CD4-positive, alpha-beta T cell (primary cell): ENCODE measurements at regions not wholly inside any gene's neighbourhood (a gene's known extent, or its start where the extent isn't known, plus 50 kb on each side); places are given as distances from the start of the nearest gene placed in this dataset.
"Not testable (repeated sequence)": the region's sequence is repeated elsewhere in the genome, so short reads cannot be mapped to it uniquely, and the experiment has no call there.

Experiments
- ATAC-seq: fragments of 200-7000 bp; cut with Tn5 transposase; one replicate; pipeline ENCODE4 v1.10.0; 2022; ENCODE audit warnings: mild to moderate bottlenecking; ENCODE audit not compliant: poor library complexity
- CTCF ChIA-PET: fragments of 350-600 bp; sonication (Branson Sonifier 250); formaldehyde crosslinking; loops from one replicate; lab custom pipeline; 2021; ENCODE audit warnings: antibody characterized with exemption, inconsistent platforms; lab: Charles Lee
- POLR2A ChIA-PET: fragments of 350-600 bp; sonication (Branson Sonifier 250); formaldehyde crosslinking; loops from one replicate; lab custom pipeline; 2021; ENCODE audit warnings: antibody characterized with exemption, inconsistent platforms; lab: Charles Lee
- DNase-seq, 14 experiments: peaks; one replicate each; pipeline ENCODE4 v3.0.0-alpha.2; 2013 to 2020; ENCODE audit warnings: mixed read lengths in 2 of 14
- H3K27ac ChIP-seq, 2 donors: one replicate each; pipeline versions ENCODE4 v1.5.1 to v1.7.0; 2013; ENCODE audit warnings: low read length in 2 of 2, low read depth in 1 of 2, mild to moderate bottlenecking in 1 of 2
- H3K27me3 ChIP-seq, 2 experiments: 1 replicate in 1 of 2; 2 replicates in 1 of 2; pipeline versions ENCODE4 v1.6.1 to v1.7.0; 2013; ENCODE audit warnings: low read length in 2 of 2, control low read depth in 1 of 2, mild to moderate bottlenecking in 1 of 2, moderate library complexity in 1 of 2; ENCODE audit not compliant: insufficient read depth in 2 of 2, control insufficient read depth in 1 of 2
- H3K36me3 ChIP-seq: one replicate; pipeline ENCODE4 v1.6.1; 2013; ENCODE audit warnings: low read length, control low read depth; ENCODE audit not compliant: insufficient read depth
- H3K4me1 ChIP-seq: one replicate; pipeline ENCODE4 v1.6.1; 2013; ENCODE audit warnings: low read length, control low read depth; ENCODE audit not compliant: insufficient read depth
- H3K4me3 ChIP-seq: one replicate; pipeline ENCODE4 v1.5.1; 2013; ENCODE audit warnings: mild to moderate bottlenecking, low read length, moderate library complexity
- H3K9me3 ChIP-seq, 2 experiments: 1 replicate in 1 of 2; 2 replicates in 1 of 2; pipeline versions ENCODE4 v1.6.1 to v1.7.0; 2013; ENCODE audit warnings: low read length in 2 of 2, mild to moderate bottlenecking in 2 of 2, control low read depth in 1 of 2, moderate library complexity in 1 of 2; ENCODE audit not compliant: control insufficient read depth in 1 of 2, insufficient read depth in 1 of 2
- H3K27ac Mint-ChIP-seq: one replicate; pipeline ENCODE4 v1.8.0; 2020; ENCODE audit warnings: mixed read lengths
- H3K27me3 Mint-ChIP-seq: one replicate; pipeline ENCODE4 v1.8.0; 2021; ENCODE audit warnings: mixed read lengths
- H3K36me3 Mint-ChIP-seq: one replicate; pipeline ENCODE4 v1.8.0; 2021; ENCODE audit warnings: low read depth, mixed read lengths
- H3K4me1 Mint-ChIP-seq: one replicate; pipeline ENCODE4 v1.8.0; 2021; ENCODE audit warnings: low read depth, mixed read lengths
- H3K4me3 Mint-ChIP-seq: one replicate; pipeline ENCODE4 v1.8.0; 2020; ENCODE audit warnings: mild to moderate bottlenecking, mixed read lengths
- H3K9me3 Mint-ChIP-seq: one replicate; pipeline ENCODE4 v1.8.0; 2020; ENCODE audit warnings: mixed read lengths
- intact Hi-C, 2 experiments: fragments of 100-400 bp; cut with DNase I in 1 of 2; cut with micrococcal nuclease in 1 of 2; formaldehyde crosslinking; loops; one replicate each; pipeline versions ENCODE4 v1.15.1 to v1.9.0; 2023 to 2025; cut with DNase I, micrococcal nuclease
- TF ChIP-seq, protein P1 (sequence below): fragments of 200-600 bp; IDR thresholded peaks from one replicate; pipeline ENCODE4 v1.8.0; 2022; ENCODE audit warnings: antibody characterized with exemption, mild to moderate bottlenecking

DNA sequence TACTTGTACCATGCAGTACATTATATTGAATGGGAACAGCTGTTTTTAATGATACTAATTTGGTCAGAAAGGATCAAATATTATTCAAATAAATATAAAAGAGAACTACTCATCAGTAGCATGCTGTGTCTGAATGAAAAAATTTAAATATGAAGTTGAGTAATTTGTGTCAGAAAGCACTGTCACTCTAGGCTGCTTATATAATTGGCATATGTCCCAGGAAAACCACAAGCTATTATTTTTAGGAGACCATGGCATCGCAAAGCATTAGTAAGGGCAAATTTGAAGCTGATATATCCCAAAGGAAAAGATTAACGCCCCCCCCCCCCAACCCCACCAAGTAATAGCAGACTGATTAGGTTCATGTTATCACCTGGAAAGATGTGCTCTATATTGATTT, 388.5 kb upstream of the SPANXN4 start:
- H3K9me3 Mint-ChIP-seq: peaks cover 2% of the 10 kb centered on the region

DNA sequence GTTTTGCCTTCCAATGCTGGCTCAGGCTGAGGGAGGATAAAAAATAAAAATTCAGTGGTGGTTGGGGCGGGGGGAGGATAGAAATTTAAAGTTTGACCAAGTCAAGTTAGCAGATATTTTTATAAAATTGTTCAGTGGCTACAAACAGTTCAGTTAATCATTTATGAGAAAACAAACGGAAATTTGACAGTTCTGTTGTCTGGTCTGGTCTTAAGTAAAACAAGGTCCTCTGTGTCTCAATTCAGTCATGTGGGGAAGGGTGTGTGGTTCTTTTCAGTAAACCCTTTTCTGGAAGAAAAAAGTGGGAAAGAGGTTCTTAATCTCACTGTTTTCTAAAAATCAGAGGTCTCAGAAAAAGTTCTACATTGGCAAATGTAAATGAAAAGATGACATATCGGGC, 409.1 kb upstream of the SPANXN4 start:
- ATAC-seq: no peak
- Mint-ChIP-seq H3K4me3 (no peak overlapping the region), H3K36me3 (no peaks in the 10 kb centered on the region), H3K4me1 (no peaks in the 10 kb centered on the region), H3K9me3 (peaks cover 5% of the 10 kb centered on the region), H3K27ac (no peak overlapping the region), H3K27me3 (no peaks in the 10 kb centered on the region)
- Histone ChIP-seq H3K4me1 (no peaks in the 10 kb centered on the region), H3K27me3 (no peaks in the 10 kb centered on the region), H3K4me3 (no peak overlapping the region), H3K27ac (no peak overlapping the region), H3K36me3 (no peaks in the 10 kb centered on the region), H3K9me3 (no peaks in the 10 kb centered on the region)
- TF ChIP-seq, protein P1, sequence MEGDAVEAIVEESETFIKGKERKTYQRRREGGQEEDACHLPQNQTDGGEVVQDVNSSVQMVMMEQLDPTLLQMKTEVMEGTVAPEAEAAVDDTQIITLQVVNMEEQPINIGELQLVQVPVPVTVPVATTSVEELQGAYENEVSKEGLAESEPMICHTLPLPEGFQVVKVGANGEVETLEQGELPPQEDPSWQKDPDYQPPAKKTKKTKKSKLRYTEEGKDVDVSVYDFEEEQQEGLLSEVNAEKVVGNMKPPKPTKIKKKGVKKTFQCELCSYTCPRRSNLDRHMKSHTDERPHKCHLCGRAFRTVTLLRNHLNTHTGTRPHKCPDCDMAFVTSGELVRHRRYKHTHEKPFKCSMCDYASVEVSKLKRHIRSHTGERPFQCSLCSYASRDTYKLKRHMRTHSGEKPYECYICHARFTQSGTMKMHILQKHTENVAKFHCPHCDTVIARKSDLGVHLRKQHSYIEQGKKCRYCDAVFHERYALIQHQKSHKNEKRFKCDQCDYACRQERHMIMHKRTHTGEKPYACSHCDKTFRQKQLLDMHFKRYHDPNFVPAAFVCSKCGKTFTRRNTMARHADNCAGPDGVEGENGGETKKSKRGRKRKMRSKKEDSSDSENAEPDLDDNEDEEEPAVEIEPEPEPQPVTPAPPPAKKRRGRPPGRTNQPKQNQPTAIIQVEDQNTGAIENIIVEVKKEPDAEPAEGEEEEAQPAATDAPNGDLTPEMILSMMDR: no peak
- CTCF ChIA-PET: no interaction called here
- POLR2A ChIA-PET: no interaction called here
- no peak for DNase-seq
- intact Hi-C loops: no loop called here

More for the DNA sequence above, 388.5 kb upstream of the SPANXN4 start:
- no peaks in the 10 kb centered on the region for H3K36me3 ChIP-seq
- H3K9me3 ChIP-seq: peaks cover 0 to 3% of the 10 kb centered on the region in 2 experiments
- H3K27me3 Mint-ChIP-seq: no peaks in the 10 kb centered on the region
- H3K4me1 ChIP-seq: no peaks in the 10 kb centered on the region
- TF ChIP-seq, protein P1: no peak
- H3K27ac ChIP-seq: no peak overlapping the region
- ATAC-seq (no peak), DNase-seq (no peak)
- H3K4me3 ChIP-seq: no peak overlapping the region
- H3K4me1 Mint-ChIP-seq: no peaks in the 10 kb centered on the region
- H3K27ac Mint-ChIP-seq: no peak overlapping the region
- intact Hi-C loops: no loop called here
- POLR2A ChIA-PET: no interaction called here
- H3K4me3 Mint-ChIP-seq: no peak overlapping the region
- no peaks in the 10 kb centered on the region for H3K27me3 ChIP-seq
- H3K36me3 Mint-ChIP-seq: no peaks in the 10 kb centered on the region
- CTCF ChIA-PET: no interaction called here

DNA sequence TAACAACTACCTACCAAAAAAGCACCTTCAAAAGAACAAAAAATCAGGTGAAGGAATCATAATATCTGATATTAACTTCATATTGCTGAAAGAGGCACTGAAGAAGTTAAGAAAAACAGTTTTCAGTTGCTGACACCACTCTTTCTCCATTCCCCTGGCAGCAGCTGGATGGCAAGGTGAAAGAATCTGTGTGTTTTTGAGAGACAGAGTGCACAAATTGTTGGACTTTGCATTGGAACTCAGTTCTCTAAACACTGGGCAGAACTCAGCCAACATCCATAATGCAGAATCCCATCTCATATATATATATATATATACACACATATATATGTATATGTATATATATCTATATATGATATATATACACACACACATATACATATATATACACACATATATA, 408.3 kb upstream of the MAGEC2 start:
- no peaks in the 10 kb centered on the region for H3K36me3 ChIP-seq
- H3K4me1 ChIP-seq: no peaks in the 10 kb centered on the region
- H3K4me3 ChIP-seq: no peak overlapping the region
- ChIA-PET POLR2A (no interaction called here), CTCF (no interaction called here)
- H3K4me1 Mint-ChIP-seq: no peaks in the 10 kb centered on the region
- DNase-seq (no peak), ATAC-seq (no peak)
- no peak overlapping the region for H3K4me3 Mint-ChIP-seq
- no peak overlapping the region for H3K27ac ChIP-seq
- H3K27me3 ChIP-seq: no peaks in the 10 kb centered on the region
- intact Hi-C loops: no loop called here
- no peaks in the 10 kb centered on the region for H3K27me3 Mint-ChIP-seq
- TF ChIP-seq, protein P1: no peak
- peaks cover 3% of the 10 kb centered on the region for H3K9me3 Mint-ChIP-seq
- H3K36me3 Mint-ChIP-seq: no peaks in the 10 kb centered on the region
- no peak overlapping the region for H3K27ac Mint-ChIP-seq
- H3K9me3 ChIP-seq: no peaks in the 10 kb centered on the region

DNA sequence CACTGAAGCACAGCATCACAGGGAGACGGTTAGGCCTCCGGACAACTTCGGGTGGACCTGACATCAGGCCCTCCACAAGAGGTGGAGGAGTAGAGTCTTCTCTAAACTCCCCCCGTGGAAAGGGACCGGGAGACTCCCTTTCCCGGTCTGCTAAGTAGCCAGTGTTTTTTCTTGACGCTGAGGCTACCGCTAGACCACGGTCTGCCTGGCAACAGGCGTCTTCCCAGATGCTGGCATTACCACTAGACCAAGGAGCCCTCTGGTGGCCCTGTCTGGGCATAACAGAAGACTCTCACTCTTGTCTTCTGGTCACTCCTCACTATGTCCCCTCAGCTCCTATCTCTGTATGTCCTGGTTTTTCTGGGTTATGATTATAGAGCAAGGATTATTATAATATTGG, 401.5 kb upstream of the MAGEC2 start:
- intact Hi-C loops, H3K27ac Mint-ChIP-seq, H3K9me3 ChIP-seq, H3K27me3 ChIP-seq, CTCF ChIA-PET, H3K4me1 Mint-ChIP-seq, H3K36me3 ChIP-seq, H3K4me3 Mint-ChIP-seq, H3K4me3 ChIP-seq, ATAC-seq, H3K27me3 Mint-ChIP-seq, H3K27ac ChIP-seq, DNase-seq, H3K9me3 Mint-ChIP-seq, H3K4me1 ChIP-seq, H3K36me3 Mint-ChIP-seq, POLR2A ChIA-PET: not testable (repeated sequence)
